ENCODE measurements at regions not wholly inside any gene's neighbourhood (a gene's known extent, or its start where the extent isn't known, plus 50 kb on each side); places are given as distances from the start of the nearest gene placed in this dataset.
"Not testable (repeated sequence)": the region's sequence is repeated elsewhere in the genome, so short reads cannot be mapped to it uniquely, and the experiment has no call there.

DNA sequence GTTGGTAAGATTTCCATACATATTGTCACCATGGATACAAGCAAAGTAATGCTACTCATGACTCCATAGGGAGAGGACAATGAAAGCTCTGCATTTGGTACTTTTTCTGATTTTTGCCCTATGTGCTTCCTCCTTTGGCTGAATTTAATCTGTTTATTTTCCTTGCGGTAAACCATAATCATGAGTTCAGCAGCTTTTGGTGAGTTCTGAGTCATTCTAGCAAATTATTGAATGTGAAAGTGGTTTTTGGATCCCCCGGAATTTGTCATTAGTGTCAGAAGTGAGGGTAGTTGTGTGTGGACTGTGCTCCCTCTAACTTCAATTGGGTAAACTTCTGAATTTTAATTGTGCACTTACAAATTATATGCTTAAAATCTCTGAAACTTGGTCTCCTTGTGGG lies 170.3 kb downstream of the MOSPD2 start:
- TF ChIP-seq, protein P1, sequence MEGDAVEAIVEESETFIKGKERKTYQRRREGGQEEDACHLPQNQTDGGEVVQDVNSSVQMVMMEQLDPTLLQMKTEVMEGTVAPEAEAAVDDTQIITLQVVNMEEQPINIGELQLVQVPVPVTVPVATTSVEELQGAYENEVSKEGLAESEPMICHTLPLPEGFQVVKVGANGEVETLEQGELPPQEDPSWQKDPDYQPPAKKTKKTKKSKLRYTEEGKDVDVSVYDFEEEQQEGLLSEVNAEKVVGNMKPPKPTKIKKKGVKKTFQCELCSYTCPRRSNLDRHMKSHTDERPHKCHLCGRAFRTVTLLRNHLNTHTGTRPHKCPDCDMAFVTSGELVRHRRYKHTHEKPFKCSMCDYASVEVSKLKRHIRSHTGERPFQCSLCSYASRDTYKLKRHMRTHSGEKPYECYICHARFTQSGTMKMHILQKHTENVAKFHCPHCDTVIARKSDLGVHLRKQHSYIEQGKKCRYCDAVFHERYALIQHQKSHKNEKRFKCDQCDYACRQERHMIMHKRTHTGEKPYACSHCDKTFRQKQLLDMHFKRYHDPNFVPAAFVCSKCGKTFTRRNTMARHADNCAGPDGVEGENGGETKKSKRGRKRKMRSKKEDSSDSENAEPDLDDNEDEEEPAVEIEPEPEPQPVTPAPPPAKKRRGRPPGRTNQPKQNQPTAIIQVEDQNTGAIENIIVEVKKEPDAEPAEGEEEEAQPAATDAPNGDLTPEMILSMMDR (IDR thresholded peaks at IDR 0.05; ENCODE audit: borderline replicate concordance, insufficient read depth, low read depth, low read length), result no peak
- no peak overlapping the region for H3K4me3 ChIP-seq (ENCODE audit: low read depth, low read length)

DNA sequence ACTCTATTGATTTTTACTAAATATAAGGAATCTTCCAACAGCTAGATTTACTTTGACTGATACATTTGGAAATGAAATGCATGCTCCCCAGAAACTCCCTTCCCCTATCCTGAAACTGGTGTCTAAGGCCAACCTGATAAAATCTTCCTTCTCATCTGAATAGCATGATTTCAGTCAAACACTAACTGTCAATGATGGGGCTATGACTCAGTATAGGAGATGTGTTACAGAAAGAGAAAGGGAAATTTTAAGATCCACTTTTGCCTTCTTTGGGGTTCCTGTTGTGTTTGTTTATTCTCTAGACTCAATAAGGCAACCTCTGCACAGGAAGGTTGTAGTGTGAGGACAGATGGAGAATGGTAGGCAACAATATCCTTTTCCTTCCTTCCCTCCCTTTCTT lies 160.7 kb downstream of the MOSPD2 start:
- TF ChIP-seq, protein P1 (IDR thresholded peaks at IDR 0.05; ENCODE audit: borderline replicate concordance, insufficient read depth, low read depth, low read length), result no peak
- H3K4me3 ChIP-seq (ENCODE audit: low read depth, low read length), result no peak overlapping the region

DNA sequence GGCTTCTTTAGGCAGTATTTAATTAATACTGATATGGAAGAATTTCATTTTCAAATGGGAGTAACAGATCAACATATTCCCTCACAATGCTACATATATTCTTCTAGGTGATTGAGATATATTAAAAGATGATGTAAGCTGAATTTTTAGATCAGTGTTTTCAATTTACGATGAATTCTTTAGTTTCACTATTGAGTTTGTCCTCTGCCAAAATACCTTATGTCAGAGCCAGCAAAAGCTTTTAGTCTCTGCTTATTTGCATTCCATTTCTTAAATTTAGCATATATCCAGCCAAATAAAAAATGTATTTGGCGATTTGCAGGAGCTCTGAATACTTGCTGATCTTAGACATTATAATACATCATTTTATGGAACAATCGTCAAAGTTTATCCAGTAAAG lies 144.3 kb downstream of the MOSPD2 start:
- TF ChIP-seq, protein P1 (IDR thresholded peaks at IDR 0.05; ENCODE audit: borderline replicate concordance, insufficient read depth, low read depth, low read length), result no peak
- H3K4me3 ChIP-seq (ENCODE audit: low read depth, low read length), result no peak overlapping the region

DNA sequence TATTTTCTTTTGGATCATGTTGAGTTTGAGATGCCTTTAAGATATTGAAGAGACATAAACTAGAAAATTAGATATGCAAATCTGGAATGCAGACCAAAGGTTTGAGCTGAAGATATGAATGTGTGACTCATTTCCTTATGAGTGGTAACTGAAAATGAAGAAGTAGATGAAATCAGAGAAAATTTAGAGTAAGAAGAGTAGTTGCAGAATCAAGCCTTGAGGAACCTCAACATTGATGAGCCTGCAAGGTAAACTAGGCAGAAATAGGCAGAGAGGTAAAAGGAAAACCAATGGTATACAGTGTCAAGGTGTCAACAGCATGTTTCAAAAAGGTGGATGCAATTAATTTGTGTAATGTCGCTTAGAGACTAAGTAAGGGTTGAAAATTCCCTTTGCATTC lies 142.8 kb downstream of the MOSPD2 start:
- no peak overlapping the region for H3K4me3 ChIP-seq (ENCODE audit: low read depth, low read length)
- TF ChIP-seq, protein P1 (IDR thresholded peaks at IDR 0.05; ENCODE audit: borderline replicate concordance, insufficient read depth, low read depth, low read length), result no peak

DNA sequence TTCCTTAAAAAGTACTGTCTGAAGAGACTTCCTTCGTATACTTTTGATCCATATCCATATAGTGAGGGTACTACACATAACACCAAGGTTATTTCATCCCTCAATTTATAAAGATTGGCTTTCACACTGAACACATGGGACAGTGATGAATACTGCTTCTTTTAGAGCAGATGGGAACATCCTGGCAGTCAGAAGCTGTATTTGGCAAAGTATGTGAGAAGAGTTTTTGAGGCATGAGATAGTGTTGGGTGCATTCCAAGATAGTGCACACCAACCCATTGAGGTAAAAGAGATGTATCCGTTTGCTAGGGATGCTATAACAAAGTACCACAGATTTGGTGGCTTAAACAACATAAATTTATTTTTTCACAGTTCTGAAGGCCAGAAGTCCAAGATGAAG lies 141.1 kb downstream of the MOSPD2 start:
- TF ChIP-seq, protein P1 (IDR thresholded peaks at IDR 0.05; ENCODE audit: borderline replicate concordance, insufficient read depth, low read depth, low read length), result no peak
- no peak overlapping the region for H3K4me3 ChIP-seq (ENCODE audit: low read depth, low read length)

DNA sequence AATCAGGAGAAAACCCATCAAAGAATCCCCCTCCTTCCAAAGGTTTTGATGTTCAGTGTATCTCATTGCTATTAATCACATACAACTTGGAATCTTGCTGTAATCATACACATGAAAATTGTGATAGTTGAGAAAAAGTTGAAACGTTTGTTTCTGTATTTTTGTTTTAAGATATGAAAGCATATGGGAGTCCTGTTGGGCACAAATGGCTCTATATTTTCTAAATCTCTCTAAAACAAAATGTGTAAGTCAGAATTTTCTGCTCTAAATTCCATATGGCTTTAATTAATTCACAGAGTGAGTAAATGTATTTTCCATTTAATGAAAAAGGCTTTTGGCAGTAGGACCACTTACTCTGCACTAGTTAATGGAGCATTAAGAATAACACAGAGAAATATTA lies 140.2 kb downstream of the MOSPD2 start:
- TF ChIP-seq, protein P1 (IDR thresholded peaks at IDR 0.05; ENCODE audit: borderline replicate concordance, insufficient read depth, low read depth, low read length), result no peak
- no peak overlapping the region for H3K4me3 ChIP-seq (ENCODE audit: low read depth, low read length)

DNA sequence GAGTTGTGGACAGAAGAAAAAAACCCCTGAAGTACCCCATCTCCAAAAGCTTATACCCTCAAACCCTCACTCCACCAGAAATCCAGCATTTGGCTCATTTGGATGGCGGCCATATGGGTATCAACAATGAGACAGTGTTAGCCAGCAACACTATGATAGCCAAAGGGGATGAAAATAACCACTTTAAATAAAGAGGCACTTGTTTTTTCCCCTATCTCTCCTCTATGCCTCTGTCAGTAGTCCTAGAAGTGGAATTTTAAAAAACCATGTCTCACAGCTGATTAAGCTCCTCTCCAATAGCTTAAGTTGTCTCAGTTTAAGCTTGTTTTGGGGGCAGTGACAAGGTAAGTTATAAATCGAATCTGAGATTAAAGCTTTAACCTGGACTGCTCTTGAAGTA lies 124.0 kb downstream of the MOSPD2 start:
- TF ChIP-seq, protein P1 (IDR thresholded peaks at IDR 0.05; ENCODE audit: borderline replicate concordance, insufficient read depth, low read depth, low read length), result no peak

DNA sequence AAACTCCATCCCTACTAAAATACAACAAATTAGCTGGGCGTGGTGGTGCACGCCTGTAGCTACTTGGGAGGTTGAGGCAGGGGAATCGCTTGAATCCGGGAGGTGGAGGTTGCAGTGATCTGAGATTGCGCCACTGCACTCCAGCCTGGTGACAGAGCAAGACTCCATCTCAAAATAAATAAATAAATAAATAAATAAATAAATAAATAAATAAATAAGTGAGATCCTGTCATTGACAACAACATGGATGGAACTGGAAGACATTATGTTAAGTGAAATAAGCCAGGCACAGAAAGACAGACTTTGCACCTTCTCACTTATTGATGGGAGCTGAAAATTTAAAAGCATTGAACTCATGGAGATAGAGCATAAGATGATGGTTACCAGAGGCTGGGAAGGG lies 111.2 kb downstream of the MOSPD2 start:
- H3K4me3 ChIP-seq (ENCODE audit: low read depth, low read length), result not testable (repeated sequence)

More for the DNA sequence above, 124.0 kb downstream of the MOSPD2 start:
- no peak overlapping the region for H3K4me3 ChIP-seq (ENCODE audit: low read depth, low read length)
